HG02852 (cell line): ENCODE measurements at regions not wholly inside any gene's neighbourhood (a gene's known extent, or its start where the extent isn't known, plus 50 kb on each side); places are given as distances from the start of the nearest gene placed in this dataset.
"Not testable (repeated sequence)": the region's sequence is repeated elsewhere in the genome, so short reads cannot be mapped to it uniquely, and the experiment has no call there.

Source experiments
- ATAC-seq: cut with Tn5 transposase; IDR thresholded peaks from one replicate; pipeline ENCODE4 v1.9.1; 2021; ENCODE audit warnings: mild to moderate bottlenecking, moderate library complexity; ENCODE audit not compliant: unreplicated experiment

DNA sequence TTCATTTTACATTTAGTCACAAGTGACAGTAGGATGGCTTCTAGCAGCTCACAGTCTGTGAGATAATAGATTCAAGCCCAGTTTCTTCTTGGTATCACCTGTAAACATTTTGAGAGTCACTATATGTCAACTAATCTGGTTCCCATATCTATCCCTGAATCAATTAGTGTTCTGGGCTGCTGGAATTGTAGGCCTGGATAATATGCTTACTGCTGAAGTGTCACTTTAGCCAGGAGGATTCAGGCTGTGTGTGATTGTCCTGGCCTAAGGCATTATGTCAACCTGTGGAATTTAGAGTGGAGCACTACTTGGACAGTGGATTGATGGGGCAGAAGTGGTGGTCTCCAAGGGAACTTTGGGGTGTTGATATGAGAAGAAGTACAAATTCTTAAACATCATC is 1071.8 kb upstream of the CITED2 start:
- no peak for ATAC-seq

- ATAC-seq = no peak
These were observed 1071.1 kb upstream of the CITED2 start for GRCh38 chr6:140445474-140446004.

DNA sequence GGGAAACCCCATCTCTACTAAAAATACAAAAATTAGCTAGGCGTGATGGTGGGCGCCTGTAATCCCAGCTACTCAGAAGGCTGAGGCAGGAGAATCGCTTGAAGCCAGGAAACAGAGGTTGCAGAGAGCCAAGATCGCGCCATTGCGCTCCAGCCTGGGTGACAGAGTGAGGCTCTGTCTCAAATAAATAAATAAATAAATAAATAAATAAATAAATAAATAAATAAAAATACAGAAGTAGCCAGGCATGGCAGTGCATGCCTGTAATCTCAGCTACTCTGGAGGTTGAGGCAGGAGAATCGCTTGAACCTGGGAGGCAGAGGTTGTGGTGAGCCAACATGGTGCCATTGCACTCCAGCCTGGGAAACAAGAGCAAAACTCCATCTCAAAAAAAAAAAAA is 1068.7 kb upstream of the CITED2 start:
- ATAC-seq = not testable (repeated sequence)

DNA sequence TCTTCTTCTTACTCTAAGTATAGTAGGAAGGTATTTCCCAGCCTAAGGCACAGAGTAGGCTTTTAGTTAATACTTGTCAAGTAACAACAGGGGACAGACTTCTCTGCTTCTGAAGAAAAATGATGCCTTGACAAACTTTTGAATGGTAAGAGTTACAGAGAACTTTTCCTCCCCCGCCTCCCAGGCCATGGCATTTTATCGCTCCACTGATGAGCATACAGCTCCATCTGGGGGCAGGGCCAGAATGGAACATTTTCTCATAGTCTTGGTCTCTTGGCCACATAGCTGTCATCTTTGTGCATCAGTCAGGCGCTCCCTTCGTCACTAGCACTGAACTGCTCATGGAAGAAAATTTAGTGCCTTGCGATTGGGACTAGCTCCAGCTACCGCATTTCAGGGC is 1066.8 kb upstream of the CITED2 start:
- no peak for ATAC-seq

- ATAC-seq = no peak
These were observed 1065.9 kb upstream of the CITED2 start for GRCh38 chr6:140440223-140440835.

GRCh38 chr6:140438346-140438735 is 1063.9 kb upstream of the CITED2 start:
- no peak for ATAC-seq

- ATAC-seq = no peak
These were observed 1063.3 kb upstream of the CITED2 start for GRCh38 chr6:140437619-140438345.

DNA sequence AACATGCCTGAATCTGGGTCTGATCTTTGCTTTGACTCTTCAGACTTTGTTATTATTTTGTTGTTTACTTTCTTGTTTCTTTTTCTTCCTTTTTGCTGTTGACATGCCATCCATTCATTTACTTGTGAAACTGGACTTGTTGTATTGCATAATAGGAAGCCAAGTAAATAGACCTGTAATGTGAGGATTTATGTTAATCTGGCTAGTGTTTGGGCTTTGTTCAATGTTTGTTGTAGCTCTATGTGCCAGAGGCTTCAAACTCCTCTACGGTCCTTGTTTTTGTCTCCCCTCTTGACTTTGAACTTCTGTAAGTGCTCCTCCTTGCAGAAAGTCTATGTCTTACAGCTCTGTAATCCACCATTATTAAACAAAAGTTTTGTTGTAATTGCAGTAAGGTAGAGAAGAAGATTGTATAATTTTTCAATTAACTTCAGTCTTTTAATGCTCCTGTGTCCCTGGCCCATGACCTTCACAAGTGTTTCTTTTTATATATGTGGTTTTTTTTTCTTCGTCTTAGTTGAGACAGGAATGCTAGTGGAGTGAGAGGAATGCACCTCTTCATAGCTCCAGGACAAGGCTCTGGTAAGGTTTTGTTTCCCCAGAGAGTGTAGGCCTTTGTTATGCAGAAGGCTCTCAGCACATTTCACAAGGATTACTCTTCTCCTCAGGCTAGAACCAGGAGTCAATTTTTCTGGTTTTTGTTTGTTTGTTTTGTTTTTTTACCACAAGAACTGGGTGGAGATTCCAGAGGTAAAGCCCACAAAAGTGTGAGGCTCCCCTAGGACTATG is 1061.8 kb upstream of the CITED2 start:
- no peak for ATAC-seq

DNA sequence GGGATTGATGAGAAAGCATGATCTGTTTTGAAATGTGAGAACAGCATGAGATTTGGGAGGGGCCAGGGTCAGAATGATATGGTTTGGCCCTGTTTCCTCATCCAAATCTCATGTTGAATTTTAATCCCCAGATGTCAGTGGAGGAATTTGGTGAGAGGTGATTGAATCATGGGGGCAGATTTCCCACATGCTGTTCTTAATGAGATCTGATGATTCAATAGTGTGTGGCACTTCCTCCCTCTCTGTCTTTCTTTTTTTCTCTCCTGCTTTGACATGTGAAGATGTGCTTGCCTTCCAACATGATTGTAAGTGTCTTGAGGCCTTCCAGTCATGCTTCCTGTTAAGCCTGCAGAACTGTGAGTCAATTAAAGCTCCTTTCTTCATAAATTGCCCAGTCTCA is 1060.3 kb upstream of the CITED2 start:
- ATAC-seq = no peak

GRCh38 chr6:140433072-140433471 is 1058.6 kb upstream of the CITED2 start:
- ATAC-seq = no peak

- ATAC-seq = no peak
These were observed 1053.4 kb upstream of the CITED2 start for GRCh38 chr6:140427842-140428241.

DNA sequence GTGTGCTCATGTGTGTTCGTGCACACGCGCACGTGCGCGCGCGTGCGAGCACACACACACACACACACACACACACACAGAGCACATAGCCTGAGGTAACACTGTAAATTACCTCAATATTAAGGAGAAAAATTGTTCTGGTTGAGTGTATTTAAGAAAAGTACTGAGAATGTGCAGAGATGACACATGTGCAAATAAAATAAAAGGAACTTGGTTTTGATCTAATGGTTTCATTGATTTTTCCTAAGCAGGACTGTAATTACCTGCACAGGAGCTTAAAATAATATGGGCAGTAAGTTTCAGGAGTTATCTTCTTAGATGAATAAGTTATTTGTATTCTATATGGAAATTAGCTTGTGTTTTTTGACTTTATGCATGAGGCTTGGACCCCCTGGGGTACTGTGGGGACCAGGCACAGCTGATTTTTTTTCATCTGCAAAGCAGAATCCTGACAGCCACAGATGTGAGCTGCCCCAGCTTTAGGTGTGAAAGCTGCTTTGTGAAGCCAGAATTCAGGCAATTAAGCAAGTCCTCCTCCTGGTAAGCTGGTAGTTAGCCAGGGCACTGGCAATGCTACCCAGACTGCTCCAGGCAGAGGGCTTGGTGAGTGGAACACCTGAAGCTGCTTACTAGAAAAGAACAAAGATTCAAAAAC is 1040.6 kb upstream of the CITED2 start:
- no peak for ATAC-seq

- no peak for ATAC-seq
These were observed 1028.6 kb upstream of the CITED2 start for GRCh38 chr6:140403020-140403419.

GRCh38 chr6:140401761-140402160 is 1027.3 kb upstream of the CITED2 start:
- no peak for ATAC-seq

- ATAC-seq = no peak
These were observed 1023.6 kb upstream of the CITED2 start for GRCh38 chr6:140398076-140398475.

GRCh38 chr6:140397106-140397505 is 1022.7 kb upstream of the CITED2 start:
- ATAC-seq = no peak

GRCh38 chr6:140393665-140394540 is 1019.5 kb upstream of the CITED2 start:
- ATAC-seq = no peak

DNA sequence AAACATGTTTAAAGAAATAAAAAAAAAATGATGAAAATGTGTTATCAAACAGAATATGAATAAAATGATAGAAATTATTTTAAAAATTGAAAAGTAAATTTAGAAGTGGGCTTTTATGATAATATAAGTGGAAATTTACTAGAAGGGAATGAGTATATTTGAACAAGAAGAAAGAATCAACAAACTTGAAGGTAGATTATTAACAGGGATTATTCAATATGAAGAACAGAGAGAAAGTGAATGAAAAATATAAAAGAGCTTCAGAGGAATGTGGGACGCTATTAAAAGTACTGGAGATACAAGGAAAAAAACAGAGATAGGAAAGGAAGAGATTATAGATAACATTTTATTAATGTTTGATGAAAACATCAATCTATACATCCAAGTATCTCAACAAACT is 1014.4 kb upstream of the CITED2 start:
- ATAC-seq = no peak

DNA sequence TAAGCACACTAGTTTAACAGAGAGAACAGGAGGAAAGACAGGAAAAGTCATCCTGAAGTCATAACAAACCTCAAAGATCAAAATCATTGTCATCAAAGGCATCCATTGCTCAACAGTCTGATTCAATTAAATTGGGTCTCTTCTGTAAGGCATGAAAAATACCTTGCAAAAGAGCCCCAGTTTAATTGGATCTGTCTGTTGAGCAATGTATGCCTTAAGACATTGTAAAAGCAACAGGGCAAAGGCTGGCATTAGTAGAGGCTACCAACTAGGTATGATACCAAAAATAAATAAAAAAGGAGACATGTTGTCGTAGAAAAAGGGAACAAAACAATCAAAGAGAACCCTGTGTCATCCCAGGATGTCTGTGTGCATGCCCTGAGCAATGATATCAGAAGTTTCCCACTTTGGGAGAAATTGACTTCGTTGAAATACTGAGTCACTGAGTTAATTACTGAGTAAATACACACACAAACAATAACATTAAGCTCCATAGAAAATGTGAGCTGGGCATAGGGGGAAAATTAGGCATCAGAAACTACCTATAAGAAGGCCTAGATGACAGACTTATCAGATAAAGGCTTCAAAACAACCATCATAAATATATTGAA is 1013.8 kb upstream of the CITED2 start:
- ATAC-seq = no peak

DNA sequence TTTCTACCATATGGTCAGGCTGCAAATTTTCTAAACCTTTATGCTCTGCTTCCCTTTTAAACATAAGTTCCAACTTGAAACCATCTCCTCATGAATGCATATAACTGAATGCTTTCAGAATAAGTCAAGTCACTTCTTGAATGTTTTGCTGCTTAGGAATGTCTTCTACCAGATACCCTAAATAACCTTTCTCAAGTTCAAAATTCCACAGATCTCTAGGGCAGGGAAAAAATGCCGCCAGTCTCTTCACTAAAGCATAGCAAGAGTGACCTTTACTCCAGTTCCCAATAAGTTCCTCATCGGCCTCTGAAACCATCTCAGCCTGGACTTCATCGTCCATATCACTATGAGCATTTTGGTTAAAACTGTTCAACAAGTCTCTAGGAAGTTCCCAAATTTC is 1011.2 kb upstream of the CITED2 start:
- no peak for ATAC-seq
